HL-60 (cell line): ENCODE measurements at regions not wholly inside any gene's neighbourhood (a gene's known extent, or its start where the extent isn't known, plus 50 kb on each side); places are given as distances from the start of the nearest gene placed in this dataset.

Experiments used
- DNase-seq, 2 experiments: peaks; one replicate each; pipeline ENCODE4 v3.0.0-alpha.2; 2010 to 2020; ENCODE audit warnings: low read depth in 1 of 2, low spot score in 1 of 2
- H3K27ac ChIP-seq: fragments of 250-450 bp; sonication (Bioruptor Pico); replicated peaks from 2 replicates; pipeline ENCODE4 v1.5.1; 2020; ENCODE audit warnings: mild to moderate bottlenecking, moderate library complexity
- H3K27me3 ChIP-seq: fragments of 250-450 bp; sonication (Bioruptor Pico); 2 replicates; pipeline ENCODE4 v1.5.1; 2021; ENCODE audit warnings: mild to moderate bottlenecking, moderate library complexity; ENCODE audit not compliant: insufficient read depth, poor library complexity, severe bottlenecking
- H3K4me3 ChIP-seq: replicated peaks from 2 replicates; pipeline ENCODE4 v1.5.1; 2011; ENCODE audit warnings: mild to moderate bottlenecking, control low read depth, low read length; ENCODE audit not compliant: insufficient read depth
- GABPA ChIP-seq: IDR thresholded peaks from 2 replicates; pipeline ENCODE4 v1.6.1; 2012; ENCODE audit warnings: low read depth
- POLR2AphosphoS5 ChIP-seq: IDR thresholded peaks from 2 replicates; pipeline ENCODE4 v1.6.1; 2012; ENCODE audit warnings: low read depth
- SPI1 ChIP-seq: IDR thresholded peaks from 2 replicates; pipeline ENCODE4 v1.6.1; 2012; ENCODE audit warnings: low read depth, mild to moderate bottlenecking, borderline replicate concordance
- TF ChIP-seq, protein P1 (sequence below): IDR thresholded peaks from 2 replicates; pipeline ENCODE4 v1.6.1; 2012; ENCODE audit warnings: low read depth; ENCODE audit not compliant: insufficient replicate concordance
- TF ChIP-seq, protein P2 (sequence below): IDR thresholded peaks from one replicate; pipeline ENCODE4 v1.5.1; 2011; ENCODE audit warnings: low read length, control low read depth, inconsistent platforms; ENCODE audit not compliant: insufficient read depth

DNA sequence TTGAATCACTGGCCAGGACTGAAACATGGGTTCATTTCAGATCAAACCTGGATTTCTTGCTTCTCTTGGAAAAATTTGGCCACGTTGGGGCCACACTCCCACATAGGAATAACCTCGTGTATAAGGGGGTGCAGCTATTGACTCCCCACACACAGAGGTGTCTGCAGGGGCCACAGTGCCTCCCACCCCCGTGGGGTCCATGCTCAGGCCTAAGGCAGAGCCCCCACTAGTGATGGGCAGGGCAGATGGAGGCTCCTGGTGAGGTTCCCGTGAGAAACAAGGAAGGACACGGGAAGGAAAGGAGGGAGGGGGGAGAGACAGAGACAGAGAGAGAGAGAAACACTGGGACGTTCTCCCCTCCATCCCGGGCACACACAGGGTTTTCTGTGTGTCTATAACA is 230.5 kb downstream of the ERMARD start:
- Histone ChIP-seq H3K27ac (no peak overlapping the region), H3K4me3 (no peak overlapping the region), H3K27me3 (peaks cover under 1% of the 10 kb centered on the region)
- TF ChIP-seq, protein P1, sequence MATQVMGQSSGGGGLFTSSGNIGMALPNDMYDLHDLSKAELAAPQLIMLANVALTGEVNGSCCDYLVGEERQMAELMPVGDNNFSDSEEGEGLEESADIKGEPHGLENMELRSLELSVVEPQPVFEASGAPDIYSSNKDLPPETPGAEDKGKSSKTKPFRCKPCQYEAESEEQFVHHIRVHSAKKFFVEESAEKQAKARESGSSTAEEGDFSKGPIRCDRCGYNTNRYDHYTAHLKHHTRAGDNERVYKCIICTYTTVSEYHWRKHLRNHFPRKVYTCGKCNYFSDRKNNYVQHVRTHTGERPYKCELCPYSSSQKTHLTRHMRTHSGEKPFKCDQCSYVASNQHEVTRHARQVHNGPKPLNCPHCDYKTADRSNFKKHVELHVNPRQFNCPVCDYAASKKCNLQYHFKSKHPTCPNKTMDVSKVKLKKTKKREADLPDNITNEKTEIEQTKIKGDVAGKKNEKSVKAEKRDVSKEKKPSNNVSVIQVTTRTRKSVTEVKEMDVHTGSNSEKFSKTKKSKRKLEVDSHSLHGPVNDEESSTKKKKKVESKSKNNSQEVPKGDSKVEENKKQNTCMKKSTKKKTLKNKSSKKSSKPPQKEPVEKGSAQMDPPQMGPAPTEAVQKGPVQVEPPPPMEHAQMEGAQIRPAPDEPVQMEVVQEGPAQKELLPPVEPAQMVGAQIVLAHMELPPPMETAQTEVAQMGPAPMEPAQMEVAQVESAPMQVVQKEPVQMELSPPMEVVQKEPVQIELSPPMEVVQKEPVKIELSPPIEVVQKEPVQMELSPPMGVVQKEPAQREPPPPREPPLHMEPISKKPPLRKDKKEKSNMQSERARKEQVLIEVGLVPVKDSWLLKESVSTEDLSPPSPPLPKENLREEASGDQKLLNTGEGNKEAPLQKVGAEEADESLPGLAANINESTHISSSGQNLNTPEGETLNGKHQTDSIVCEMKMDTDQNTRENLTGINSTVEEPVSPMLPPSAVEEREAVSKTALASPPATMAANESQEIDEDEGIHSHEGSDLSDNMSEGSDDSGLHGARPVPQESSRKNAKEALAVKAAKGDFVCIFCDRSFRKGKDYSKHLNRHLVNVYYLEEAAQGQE: no peak
- TF ChIP-seq, protein P2, sequence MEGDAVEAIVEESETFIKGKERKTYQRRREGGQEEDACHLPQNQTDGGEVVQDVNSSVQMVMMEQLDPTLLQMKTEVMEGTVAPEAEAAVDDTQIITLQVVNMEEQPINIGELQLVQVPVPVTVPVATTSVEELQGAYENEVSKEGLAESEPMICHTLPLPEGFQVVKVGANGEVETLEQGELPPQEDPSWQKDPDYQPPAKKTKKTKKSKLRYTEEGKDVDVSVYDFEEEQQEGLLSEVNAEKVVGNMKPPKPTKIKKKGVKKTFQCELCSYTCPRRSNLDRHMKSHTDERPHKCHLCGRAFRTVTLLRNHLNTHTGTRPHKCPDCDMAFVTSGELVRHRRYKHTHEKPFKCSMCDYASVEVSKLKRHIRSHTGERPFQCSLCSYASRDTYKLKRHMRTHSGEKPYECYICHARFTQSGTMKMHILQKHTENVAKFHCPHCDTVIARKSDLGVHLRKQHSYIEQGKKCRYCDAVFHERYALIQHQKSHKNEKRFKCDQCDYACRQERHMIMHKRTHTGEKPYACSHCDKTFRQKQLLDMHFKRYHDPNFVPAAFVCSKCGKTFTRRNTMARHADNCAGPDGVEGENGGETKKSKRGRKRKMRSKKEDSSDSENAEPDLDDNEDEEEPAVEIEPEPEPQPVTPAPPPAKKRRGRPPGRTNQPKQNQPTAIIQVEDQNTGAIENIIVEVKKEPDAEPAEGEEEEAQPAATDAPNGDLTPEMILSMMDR: no peak
- TF ChIP-seq SPI1: no peak
- TF ChIP-seq POLR2AphosphoS5: no peak
- TF ChIP-seq GABPA: no peak
- DNase-seq: no peak

DNA sequence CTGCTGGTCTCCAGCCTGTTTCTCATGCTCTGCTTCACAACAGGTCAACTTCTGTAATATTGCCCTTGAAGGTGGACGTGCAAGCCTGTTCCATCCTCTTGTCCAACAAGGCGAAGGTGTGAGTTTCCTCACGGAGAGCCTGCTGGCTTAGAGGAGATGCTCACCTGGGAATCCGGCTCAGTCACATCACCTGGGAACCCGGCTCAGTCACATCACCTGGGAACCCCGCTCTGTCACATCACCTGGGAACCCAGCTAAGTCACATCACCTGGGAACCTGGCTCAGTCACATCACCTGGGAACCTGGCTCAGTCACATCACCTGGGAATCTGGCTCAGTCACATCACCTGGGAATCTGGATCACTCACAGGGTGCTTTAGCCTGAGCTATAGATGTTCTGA is 230.1 kb downstream of the ERMARD start:
- no peak for DNase-seq
- H3K27me3 ChIP-seq: peaks cover 3% of the 10 kb centered on the region
- H3K27ac ChIP-seq: no peak overlapping the region
- H3K4me3 ChIP-seq: no peak overlapping the region
- TF ChIP-seq, protein P2: no peak
- TF ChIP-seq SPI1 (no peak), GABPA (no peak), POLR2AphosphoS5 (no peak)
- TF ChIP-seq, protein P1: no peak

DNA sequence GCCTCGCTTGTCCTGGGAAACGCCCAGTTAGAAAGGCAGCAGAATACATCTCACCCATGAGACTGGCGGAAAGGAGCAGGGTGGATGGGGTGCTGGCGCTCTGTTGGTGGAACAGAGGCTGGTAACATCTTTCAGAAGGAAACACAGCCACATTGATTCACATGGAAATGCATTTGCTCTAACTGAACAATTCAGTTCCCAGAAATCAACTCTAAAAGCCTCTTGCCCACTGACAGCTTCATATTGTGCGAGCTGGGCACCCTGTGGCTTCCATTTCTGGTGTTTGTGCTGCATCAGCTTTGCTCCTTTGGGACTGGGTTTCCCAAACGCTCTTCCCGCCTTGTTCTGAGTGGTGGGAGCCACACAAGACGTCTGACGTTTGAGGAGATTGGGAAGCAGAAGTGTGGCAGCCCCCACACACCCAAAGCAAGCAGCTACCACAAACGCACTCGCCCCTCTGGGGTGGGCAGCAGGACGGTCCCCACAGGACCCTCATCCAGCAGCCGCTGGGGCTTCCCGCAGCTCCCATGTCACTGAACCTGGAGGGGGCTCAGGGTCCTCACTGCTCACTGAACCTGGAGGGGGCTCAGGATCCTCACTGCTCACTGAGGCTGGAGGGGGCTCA is 229.5 kb downstream of the ERMARD start:
- Histone ChIP-seq H3K4me3 (no peak overlapping the region), H3K27ac (no peak overlapping the region), H3K27me3 (peaks cover 3% of the 10 kb centered on the region)
- TF ChIP-seq, protein P1: no peak
- TF ChIP-seq POLR2AphosphoS5: no peak
- TF ChIP-seq, protein P2: no peak
- no peak for TF ChIP-seq GABPA
- no peak for TF ChIP-seq SPI1
- DNase-seq: no peak
